ENCODE measurements at regions not wholly inside any gene's neighbourhood (a gene's known extent, or its start where the extent isn't known, plus 50 kb on each side); places are given as distances from the start of the nearest gene placed in this dataset.

- Mint-ChIP-seq H3K9me3 (peaks cover 4% of the 10 kb centered on the region), H3K27me3 (ENCODE audit: low read depth) (peaks cover 4% of the 10 kb centered on the region; the same call in 1 of the 2 replicates), H3K4me3 (no peak overlapping the region), H3K4me1 (no peaks in the 10 kb centered on the region), H3K27ac (no peak overlapping the region), H3K36me3 (no peaks in the 10 kb centered on the region)
- ATAC-seq (no peak), DNase-seq (ENCODE audit: low spot score) (no peak)
- CTCF ChIA-PET: no interaction called here
- no peak for TF ChIP-seq GTF2I (CRISPR knock-in tag; conservative IDR thresholded peaks at IDR 0.05)
- POLR2A ChIA-PET: no interaction called here
Observed at GRCh38 chr10:109679478-109679877, 243.8 kb downstream of the XPNPEP1 start.

GRCh38 chr10:109678857-109679256, 244.5 kb downstream of the XPNPEP1 start:
- no peaks in the 10 kb centered on the region for H3K9me3 Mint-ChIP-seq
- H3K27ac Mint-ChIP-seq: no peak overlapping the region
- H3K4me1 Mint-ChIP-seq: no peaks in the 10 kb centered on the region
- CTCF ChIA-PET: no interaction called here
- no peak overlapping the region for H3K4me3 Mint-ChIP-seq
- no peak for DNase-seq (ENCODE audit: low spot score)
- no peak for ATAC-seq
- no peaks in the 10 kb centered on the region for H3K36me3 Mint-ChIP-seq
- no peaks in the 10 kb centered on the region for H3K27me3 Mint-ChIP-seq (ENCODE audit: low read depth)
- POLR2A ChIA-PET: no interaction called here
- TF ChIP-seq E2F4 (CRISPR knock-in tag; IDR thresholded peaks at IDR 0.05; ENCODE audit: borderline replicate concordance, low read depth) (no peak), ZMAT4 (CRISPR knock-in tag; IDR thresholded peaks at IDR 0.05) (no peak), RELA (CRISPR knock-in tag; IDR thresholded peaks at IDR 0.05; ENCODE audit: borderline replicate concordance) (no peak), FOXP1 (CRISPR knock-in tag; IDR thresholded peaks at IDR 0.05; ENCODE audit: borderline replicate concordance) (no peak), ATF6 (CRISPR knock-in tag; IDR thresholded peaks at IDR 0.05) (no peak), USF2 (CRISPR knock-in tag; IDR thresholded peaks at IDR 0.05) (no peak), OVOL2 (CRISPR knock-in tag; IDR thresholded peaks at IDR 0.05; ENCODE audit: borderline replicate concordance) (no peak)

GRCh38 chr10:109676703-109677102, 246.6 kb downstream of the XPNPEP1 start:
- no peaks in the 10 kb centered on the region for H3K9me3 Mint-ChIP-seq
- no peaks in the 10 kb centered on the region for H3K27me3 Mint-ChIP-seq (ENCODE audit: low read depth)
- TF ChIP-seq TCF7 (CRISPR knock-in tag; IDR thresholded peaks at IDR 0.05; ENCODE audit: low read depth) (no peak), GTF2I (CRISPR knock-in tag; conservative IDR thresholded peaks at IDR 0.05) (no peak), ZBTB21 (CRISPR knock-in tag; IDR thresholded peaks at IDR 0.05; ENCODE audit: borderline replicate concordance) (no peak), ZNF219 (CRISPR knock-in tag; IDR thresholded peaks at IDR 0.05; ENCODE audit: borderline replicate concordance) (no peak), ZNF423 (CRISPR knock-in tag; IDR thresholded peaks at IDR 0.05) (no peak), CREM (CRISPR knock-in tag; IDR thresholded peaks at IDR 0.05) (no peak), ATF3 (CRISPR knock-in tag; conservative IDR thresholded peaks at IDR 0.05) (no peak), MAX (CRISPR knock-in tag; IDR thresholded peaks at IDR 0.05) (no peak)
- no peak overlapping the region for H3K27ac Mint-ChIP-seq
- ChIA-PET POLR2A (no interaction called here), CTCF (no interaction called here)
- DNase-seq (ENCODE audit: low spot score) (no peak), ATAC-seq (peak; percentile 60)
- H3K36me3 Mint-ChIP-seq: no peaks in the 10 kb centered on the region
- H3K4me1 Mint-ChIP-seq: no peaks in the 10 kb centered on the region
- no peak overlapping the region for H3K4me3 Mint-ChIP-seq

GRCh38 chr10:109668703-109669102, 254.6 kb downstream of the XPNPEP1 start:
- H3K4me3 Mint-ChIP-seq: no peak overlapping the region
- ChIA-PET CTCF (no interaction called here), POLR2A (no interaction called here)
- H3K27me3 Mint-ChIP-seq (ENCODE audit: low read depth): 0 out of 2 replicates have a peak, but pooled peaks cover 4% of the 10 kb centered on the region
- DNase-seq (ENCODE audit: low spot score) (no peak), ATAC-seq (no peak)
- no peaks in the 10 kb centered on the region for H3K36me3 Mint-ChIP-seq
- H3K27ac Mint-ChIP-seq: no peak overlapping the region
- H3K4me1 Mint-ChIP-seq: no peaks in the 10 kb centered on the region
- H3K9me3 Mint-ChIP-seq: no peaks in the 10 kb centered on the region
- TF ChIP-seq ZNF532 (CRISPR knock-in tag; IDR thresholded peaks at IDR 0.05; ENCODE audit: borderline replicate concordance) (no peak), IRF2 (CRISPR knock-in tag; IDR thresholded peaks at IDR 0.05; ENCODE audit: borderline replicate concordance, low read depth) (no peak)

Measured in WTC11 (cell line).